H54 (cell line): ENCODE measurements at regions not wholly inside any gene's neighbourhood (a gene's known extent, or its start where the extent isn't known, plus 50 kb on each side); places are given as distances from the start of the nearest gene placed in this dataset.
"Not testable (repeated sequence)": the region's sequence is repeated elsewhere in the genome, so short reads cannot be mapped to it uniquely, and the experiment has no call there.

ENCODE experiments used
- DNase-seq: peaks from one replicate; pipeline ENCODE4 v3.0.0; 2011; ENCODE audit warnings: low spot score, mixed read lengths; ENCODE audit not compliant: insufficient read length
- FAIRE-seq: peaks from 3 replicates; lab custom pipeline; 2011; peaks lifted over from hg19 to GRCh38; lab: Jason Lieb, UNC
- POLR2A ChIP-seq: IDR thresholded peaks from 2 replicates; pipeline ENCODE4 v1.6.1; 2011; ENCODE audit warnings: low read depth, mild to moderate bottlenecking, low read length

GRCh38 chr12:92382383-92382878, 236.8 kb upstream of the BTG1 start:
- DNase-seq: no peak
- no peak for TF ChIP-seq POLR2A
- FAIRE-seq: no peak

DNA sequence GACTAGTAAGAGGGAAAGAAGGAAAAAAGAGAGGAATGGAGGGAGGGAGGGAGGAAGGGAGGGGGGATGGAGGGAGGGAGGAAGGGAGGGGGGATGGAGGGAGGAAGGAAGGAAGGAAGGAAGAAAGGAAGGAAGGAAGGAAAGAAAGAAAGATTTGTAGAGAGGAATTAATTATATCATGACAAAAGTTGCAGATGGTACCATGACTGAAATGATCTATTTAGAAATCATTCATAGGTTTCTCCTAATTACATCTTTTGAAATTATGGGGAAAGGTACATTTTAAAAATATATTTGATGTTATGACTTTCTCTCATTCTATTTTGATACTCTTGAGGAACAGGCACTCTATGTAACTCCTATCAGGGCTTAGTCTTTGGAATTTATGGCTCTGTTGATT, 236.2 kb upstream of the BTG1 start:
- FAIRE-seq (no peak), DNase-seq (no peak)
- no peak for TF ChIP-seq POLR2A

DNA sequence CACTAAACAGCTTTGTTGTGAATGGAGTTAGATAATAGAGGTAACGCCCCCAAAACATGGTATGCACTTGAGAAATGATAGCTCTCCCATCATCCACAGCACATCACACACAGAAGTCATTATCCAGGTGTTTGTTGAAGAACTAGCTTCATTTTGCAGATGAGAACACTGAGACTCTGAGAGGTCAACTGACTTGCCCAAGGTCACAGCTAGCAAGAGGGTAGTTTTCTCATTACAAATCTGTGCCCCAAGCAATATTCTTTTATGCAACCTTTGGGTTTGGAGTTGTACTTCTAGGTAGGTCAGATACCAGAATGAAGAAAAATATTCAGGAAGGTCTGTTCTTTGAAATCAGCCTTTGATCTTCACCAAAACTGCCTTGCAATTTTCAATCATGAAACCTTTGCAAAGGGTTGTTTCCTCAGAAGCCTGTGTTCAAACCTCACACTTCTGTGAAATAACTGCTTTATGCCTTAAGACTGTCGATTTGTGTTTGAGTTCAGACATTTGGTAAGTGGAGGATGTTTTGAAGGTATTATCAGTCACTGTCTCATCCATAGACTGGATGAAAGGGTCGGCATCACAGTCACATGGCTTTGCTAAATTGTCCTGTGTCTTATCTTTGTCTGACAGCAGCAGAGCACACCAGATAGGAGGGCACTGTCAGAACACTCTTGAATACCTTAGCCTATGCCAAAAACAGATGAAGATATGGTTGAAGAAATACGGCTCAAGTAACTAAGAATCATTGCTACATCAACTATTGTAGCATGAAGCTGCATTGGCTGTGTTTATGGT, 233.2 kb upstream of the BTG1 start:
- FAIRE-seq: no peak
- TF ChIP-seq POLR2A: no peak
- no peak for DNase-seq

DNA sequence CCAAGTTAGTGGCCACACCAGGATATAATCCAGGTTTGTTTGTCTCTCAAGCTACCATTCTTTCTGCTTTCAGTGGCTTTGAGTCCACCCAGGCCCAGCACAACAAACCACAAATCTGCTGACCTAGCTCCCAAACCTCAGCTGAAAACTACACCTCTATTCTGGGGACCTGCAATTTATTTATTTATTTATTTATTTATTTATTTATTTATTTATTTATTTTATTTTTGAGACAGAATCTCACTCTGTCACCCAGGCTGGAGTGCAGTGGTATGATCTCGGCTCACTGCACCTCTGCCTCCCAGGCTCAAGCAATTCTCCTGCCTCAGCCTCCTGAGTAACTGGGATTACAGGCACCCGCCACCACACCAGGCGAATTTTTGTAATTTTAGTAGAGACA, 229.9 kb upstream of the BTG1 start:
- not testable (repeated sequence) for FAIRE-seq, DNase-seq

DNA sequence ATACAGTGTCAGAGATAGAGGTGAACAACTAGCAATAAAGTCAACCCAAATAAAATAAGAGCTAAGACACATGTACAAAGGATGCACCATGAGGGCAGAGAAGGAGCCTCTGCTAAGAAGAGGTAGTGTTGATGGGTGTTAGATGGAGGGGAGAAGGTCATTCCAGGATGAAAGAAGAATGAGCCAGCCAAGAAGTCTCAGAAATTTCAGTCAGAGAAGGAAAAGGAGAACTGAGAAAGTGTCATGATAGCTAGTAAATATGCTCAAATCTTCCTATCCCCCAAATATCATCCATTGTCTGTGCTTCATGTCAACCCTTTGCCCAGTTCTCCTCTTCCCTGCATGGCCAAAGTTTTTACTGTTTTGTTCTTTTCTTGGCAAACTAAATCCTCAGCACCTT, 225.2 kb upstream of the BTG1 start:
- no peak for DNase-seq
- TF ChIP-seq POLR2A: no peak
- no peak for FAIRE-seq

DNA sequence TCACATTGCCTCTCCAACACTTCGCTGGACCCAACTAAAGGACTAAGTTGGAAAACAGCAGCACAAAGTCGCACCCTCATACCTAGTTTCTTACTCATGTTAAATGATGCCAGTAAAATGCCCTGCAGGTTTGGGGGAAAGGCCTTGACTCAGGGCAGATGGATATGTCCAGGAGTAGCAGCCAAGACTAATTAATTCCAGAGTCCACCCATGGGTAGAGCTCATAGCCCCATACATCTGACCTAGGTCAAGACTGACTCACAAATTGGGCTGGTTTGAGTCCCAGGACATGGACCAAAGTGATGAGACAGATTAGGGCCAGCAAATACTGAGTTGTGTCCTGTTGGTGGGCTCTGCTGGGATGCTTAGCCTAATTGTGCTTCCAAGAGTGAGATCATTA, 224.0 kb upstream of the BTG1 start:
- FAIRE-seq: peak; percentile 95
- DNase-seq: peak; percentile 59

GRCh38 chr12:92369056-92369455, 223.4 kb upstream of the BTG1 start:
- DNase-seq (no peak), FAIRE-seq (peak; percentile 95)
- TF ChIP-seq POLR2A: no peak

More for the DNA sequence above, 224.0 kb upstream of the BTG1 start:
- no peak for TF ChIP-seq POLR2A

DNA sequence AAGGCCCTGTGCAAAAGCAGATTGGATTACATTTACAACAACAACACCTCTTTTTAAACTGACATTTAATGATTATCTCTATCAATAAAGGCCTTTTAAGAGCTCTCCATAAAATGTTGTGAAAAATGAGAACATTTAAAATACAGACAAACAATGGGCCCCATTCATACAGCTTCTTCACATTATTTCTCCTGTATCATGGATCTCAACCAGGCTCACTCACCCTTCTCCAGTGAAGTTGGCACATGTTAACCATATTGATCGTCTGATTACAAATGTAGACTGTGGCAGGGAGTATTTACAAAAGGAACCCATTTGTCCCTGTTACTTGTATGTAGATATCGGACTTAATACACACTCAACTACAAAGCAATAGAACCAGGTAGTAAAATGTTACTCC, 220.2 kb upstream of the BTG1 start:
- peak; percentile 45 for FAIRE-seq
- no peak for TF ChIP-seq POLR2A
- no peak for DNase-seq

DNA sequence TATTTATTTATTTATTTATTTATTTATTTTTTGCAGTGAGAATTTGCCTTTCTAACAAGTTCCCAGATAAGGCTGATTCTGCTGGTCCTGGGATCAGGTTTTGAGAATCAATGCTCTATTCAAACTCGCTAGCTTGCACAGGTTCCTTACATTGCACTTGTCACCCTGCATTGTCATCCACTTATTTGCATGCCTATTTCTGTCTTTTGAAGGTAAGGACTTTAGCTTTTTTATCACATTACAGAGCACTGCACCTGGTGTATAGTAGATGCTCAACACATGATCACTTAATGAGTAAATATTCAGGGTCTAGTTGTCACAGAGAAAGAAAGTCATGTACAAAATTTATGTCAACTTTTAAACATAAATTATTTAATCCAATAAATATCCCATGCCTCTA, 219.7 kb upstream of the BTG1 start:
- no peak for DNase-seq
- FAIRE-seq: no peak
- TF ChIP-seq POLR2A: no peak

DNA sequence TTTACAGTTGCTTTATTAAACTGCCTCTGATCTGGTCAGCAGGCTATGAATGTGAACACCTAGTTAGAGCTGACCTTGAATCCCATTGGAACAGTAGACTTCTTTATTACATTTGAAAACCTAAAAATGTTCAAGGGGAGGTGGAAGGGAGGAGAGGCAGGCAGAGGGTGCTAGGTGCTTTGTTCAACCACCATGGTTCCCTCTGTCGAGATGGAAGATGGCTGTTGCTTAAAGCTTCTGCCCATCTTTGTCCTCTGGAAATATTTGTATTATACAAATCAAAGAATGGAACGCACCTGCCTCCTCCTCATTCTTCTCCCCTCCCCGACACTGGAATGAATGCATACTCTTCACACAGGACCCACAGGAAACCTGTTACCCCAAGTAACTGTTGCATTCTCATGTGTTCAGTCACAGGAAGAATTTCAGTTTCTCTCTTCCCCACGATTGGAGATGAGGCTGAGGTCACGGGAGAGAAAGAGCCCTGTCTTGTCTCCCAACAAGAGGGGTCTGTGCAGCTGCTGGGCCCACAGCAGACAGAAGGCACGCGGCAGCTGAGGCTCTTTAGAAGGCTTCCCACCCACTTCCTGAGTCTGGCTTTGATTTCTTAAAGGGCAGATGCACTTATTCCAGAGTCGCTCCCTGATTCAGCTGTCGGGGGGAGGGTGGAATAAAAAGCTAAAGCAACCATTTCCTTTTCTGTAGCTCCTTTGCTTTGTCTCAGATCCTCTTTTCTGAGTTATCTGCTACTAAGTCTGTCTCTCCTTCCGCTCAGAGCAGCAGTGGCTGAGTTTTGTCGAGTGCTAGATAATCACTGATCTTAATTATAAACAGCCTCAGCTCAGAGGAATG, 217.9 kb upstream of the BTG1 start:
- TF ChIP-seq POLR2A: no peak
- DNase-seq (no peak), FAIRE-seq (no peak)

- no peak for TF ChIP-seq POLR2A
- FAIRE-seq (no peak), DNase-seq (no peak)
Measured at GRCh38 chr12:92362785-92363184, 217.1 kb upstream of the BTG1 start.

DNA sequence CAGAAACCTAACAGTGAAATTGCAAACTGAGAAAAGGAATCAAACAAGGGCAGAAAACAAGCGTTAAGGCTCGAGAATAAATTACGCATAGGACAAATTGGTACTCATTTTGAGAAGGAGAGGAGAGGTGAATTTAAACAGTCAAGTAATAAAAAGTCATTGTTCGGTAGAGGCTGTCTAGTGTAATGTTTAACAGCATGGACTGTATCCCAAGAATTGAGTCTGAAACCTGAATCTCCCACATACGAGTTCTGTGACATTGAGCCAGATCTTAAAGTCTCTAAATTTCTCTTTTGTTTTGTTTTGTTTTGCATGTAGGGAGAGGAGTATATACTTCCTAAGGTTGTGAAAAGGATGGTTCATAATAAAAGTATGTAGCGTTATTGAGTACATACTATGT, 216.5 kb upstream of the BTG1 start:
- FAIRE-seq: no peak
- TF ChIP-seq POLR2A: no peak
- DNase-seq: no peak

DNA sequence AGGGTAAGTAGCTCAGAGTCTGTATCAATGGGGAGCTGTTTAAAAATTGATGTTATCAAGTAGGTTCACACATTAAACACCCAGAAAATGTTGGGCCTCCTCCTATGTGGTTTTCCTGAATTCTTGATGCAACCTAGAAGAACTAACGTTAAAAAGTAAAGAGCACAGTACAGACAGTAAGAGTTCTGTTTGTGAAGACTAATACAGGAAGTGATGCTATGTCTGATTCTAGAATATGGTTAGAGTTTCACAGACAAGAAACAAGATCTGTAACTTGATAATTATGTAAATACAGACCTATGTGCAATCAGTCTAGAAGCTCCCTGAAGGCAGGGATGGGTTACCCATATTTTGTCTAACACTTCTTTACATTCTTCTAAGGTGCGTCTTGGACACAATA, 214.9 kb upstream of the BTG1 start:
- DNase-seq (no peak), FAIRE-seq (peak; percentile 33)
- TF ChIP-seq POLR2A: no peak

GRCh38 chr12:92359581-92360209, 214.0 kb upstream of the BTG1 start:
- no peak for TF ChIP-seq POLR2A
- no peak for FAIRE-seq
- no peak for DNase-seq
